Ovary (tissue), 3 donors: ENCODE measurements at regions not wholly inside any gene's neighbourhood (a gene's known extent, or its start where the extent isn't known, plus 50 kb on each side); places are given as distances from the start of the nearest gene placed in this dataset.

Experiments used
- CTCF ChIP-seq, 3 donors: fragments of 450-650 bp in 2 of 3; fragments of 200-600 bp in 1 of 3; IDR thresholded peaks; one replicate each; pipeline versions ENCODE4 v1.5.1 to v1.8.0; 2016 to 2022; ENCODE audit warnings: antibody characterized with exemption in 3 of 3, mild to moderate bottlenecking in 1 of 3
- EP300 ChIP-seq: sonication (generic); formaldehyde crosslinking; IDR thresholded peaks from one replicate; pipeline ENCODE4 v1.6.1; 2017; ENCODE audit warnings: antibody characterized with exemption
- POLR2A ChIP-seq: fragments of 450-650 bp; IDR thresholded peaks from one replicate; pipeline ENCODE4 v1.6.1; 2017; ENCODE audit warnings: antibody characterized with exemption, mild to moderate bottlenecking, moderate library complexity
- donor health status: DM: no; HTN: no; CAD: no.

- no peak for TF ChIP-seq CTCF (IDR thresholded peaks at IDR 0.05)
- no peak for TF ChIP-seq POLR2A
- TF ChIP-seq EP300, result no peak
Observed at GRCh38 chr13:47147812-47148119, 250.9 kb upstream of the HTR2A start.
